BJ (cell line): ENCODE measurements at regions not wholly inside any gene's neighbourhood (a gene's known extent, or its start where the extent isn't known, plus 50 kb on each side); places are given as distances from the start of the nearest gene placed in this dataset.

ENCODE experiments used
- CTCF ChIA-PET: fragments of 350-600 bp; formaldehyde crosslinking; extraction: SDS; loops from one replicate; lab custom pipeline; 2021; ENCODE audit warnings: antibody characterized with exemption, inconsistent platforms; lab: Yijun Ruan, JAX
- POLR2A ChIA-PET: fragments of 300-600 bp; sonication (Branson Sonifier 250); formaldehyde crosslinking; extraction: SDS; loops from one replicate; lab custom pipeline; 2021; ENCODE audit warnings: antibody characterized with exemption; lab: Charles Lee
- DNase-seq: peaks from one replicate; pipeline ENCODE4 v3.0.0-alpha.2; 2011; ENCODE audit warnings: low read depth
- H3K27me3 ChIP-seq: 2 replicates; pipeline ENCODE4 v1.6.0; 2011; ENCODE audit warnings: low read length; ENCODE audit not compliant: control insufficient read depth, insufficient read depth
- H3K36me3 ChIP-seq: 2 replicates; pipeline ENCODE4 v1.5.1; 2011; ENCODE audit warnings: low read length; ENCODE audit not compliant: control insufficient read depth, insufficient read depth
- H3K4me3 ChIP-seq: 2 replicates; pipeline ENCODE4 v1.5.1; 2011; ENCODE audit warnings: low read depth, mild to moderate bottlenecking, control low read depth, low read length
- CTCF ChIP-seq: IDR thresholded peaks from 2 replicates; pipeline ENCODE4 v1.5.1; 2011; ENCODE audit warnings: low read depth, mild to moderate bottlenecking, control low read depth, inconsistent platforms, low read length, moderate library complexity; ENCODE audit not compliant: insufficient read depth

DNA sequence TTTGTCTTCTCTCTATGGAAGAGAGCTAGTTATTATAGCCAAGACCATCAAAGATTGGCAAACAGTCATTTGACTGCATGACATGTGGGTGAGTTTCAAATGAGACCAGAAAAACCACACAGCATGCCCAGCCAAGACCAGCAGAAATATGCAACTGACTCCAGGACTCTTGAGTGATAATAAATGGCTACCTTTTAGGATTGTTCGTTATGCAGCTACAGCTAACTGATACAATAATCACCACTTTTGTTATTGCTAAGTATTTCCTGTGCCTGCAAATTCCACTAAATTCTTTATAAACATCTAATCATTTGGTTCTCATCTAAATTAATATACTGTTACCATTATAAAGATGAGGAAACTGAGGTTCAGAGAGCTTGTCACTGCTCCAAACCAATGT, 528.4 kb upstream of the TBX3 start:
- ChIA-PET CTCF (interaction anchor here (1.1 to 1.2 kb wide), 2 partner anchors 22 to 23 kb away, joined by 3 read pairs; no protein-coding TSS in a partner anchor), POLR2A (interaction anchor here (0.5 kb wide), 1 partner anchor 9 kb away, joined by 3 read pairs; no protein-coding TSS in a partner anchor)
- no peak for TF ChIP-seq CTCF

GRCh38 chr12:115210533-115211252, 526.7 kb upstream of the TBX3 start:
- CTCF ChIA-PET: no interaction called here
- TF ChIP-seq CTCF: no peak
- Histone ChIP-seq H3K27me3 (no peaks in the 10 kb centered on the region), H3K4me3 (no peak overlapping the region), H3K36me3 (no peaks in the 10 kb centered on the region)
- POLR2A ChIA-PET: no interaction called here
- DNase-seq: no peak

More for the DNA sequence above, 528.4 kb upstream of the TBX3 start:
- DNase-seq: no peak
- Histone ChIP-seq H3K36me3 (no peaks in the 10 kb centered on the region), H3K4me3 (no peak overlapping the region), H3K27me3 (no peaks in the 10 kb centered on the region)

GRCh38 chr12:115209230-115209629, 525.3 kb upstream of the TBX3 start:
- POLR2A ChIA-PET: no interaction called here
- Histone ChIP-seq H3K4me3 (no peak overlapping the region), H3K27me3 (no peaks in the 10 kb centered on the region), H3K36me3 (no peaks in the 10 kb centered on the region)
- no peak for TF ChIP-seq CTCF
- no peak for DNase-seq
- CTCF ChIA-PET: interaction anchor here (1.0 kb wide), 1 partner anchor 27 kb away, joined by 3 read pairs; no protein-coding TSS in a partner anchor

GRCh38 chr12:115208098-115208497, 524.1 kb upstream of the TBX3 start:
- ChIA-PET CTCF (no interaction called here), POLR2A (no interaction called here)
- H3K4me3 ChIP-seq: no peak overlapping the region
- TF ChIP-seq CTCF: no peak
- DNase-seq: no peak
- no peaks in the 10 kb centered on the region for H3K36me3 ChIP-seq
- H3K27me3 ChIP-seq: no peaks in the 10 kb centered on the region

- H3K4me3 ChIP-seq: no peak overlapping the region
- no peak for DNase-seq
- CTCF ChIA-PET: no interaction called here
- H3K36me3 ChIP-seq: no peaks in the 10 kb centered on the region
- POLR2A ChIA-PET: no interaction called here
- TF ChIP-seq CTCF: no peak
- H3K27me3 ChIP-seq: no peaks in the 10 kb centered on the region
These were observed 523.4 kb upstream of the TBX3 start for GRCh38 chr12:115207216-115207915.
